ENCODE measurements at regions not wholly inside any gene's neighbourhood (a gene's known extent, or its start where the extent isn't known, plus 50 kb on each side); places are given as distances from the start of the nearest gene placed in this dataset.
A peak's percentile ranks its signal among the peaks of the same experiment; 100 is the strongest.

DNA sequence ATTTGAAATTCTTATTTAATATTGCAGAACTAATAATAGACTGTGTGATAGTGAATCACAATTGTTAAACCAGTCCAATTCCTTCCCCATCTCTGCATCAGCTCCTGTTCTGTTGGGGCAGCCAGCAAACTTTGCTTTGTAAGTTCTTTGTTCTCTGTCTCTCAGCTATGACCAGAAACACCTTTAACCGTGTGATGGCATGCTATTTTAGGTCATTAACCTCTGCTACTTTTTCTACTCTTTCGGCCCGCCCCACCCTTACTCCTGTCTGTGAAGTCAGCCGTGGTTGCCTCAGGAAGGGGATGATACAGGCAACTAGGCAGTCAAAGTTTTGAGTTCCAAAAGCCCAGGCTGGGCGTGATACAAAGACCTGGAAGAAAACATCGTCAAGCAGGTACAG, 51.3 kb upstream of the EGFL6 start:
- H3K27ac Mint-ChIP-seq, result no peak overlapping the region
- H3K36me3 Mint-ChIP-seq, result no peaks in the 10 kb centered on the region
- DNase-seq (ENCODE audit: low spot score) (no peak), ATAC-seq (no peak)
- H3K4me1 Mint-ChIP-seq (ENCODE audit: low read depth in 2 of 2), result no peaks in the 10 kb centered on the region
- H3K9me3 Mint-ChIP-seq, result no peaks in the 10 kb centered on the region
- no peak overlapping the region for H3K4me3 Mint-ChIP-seq
- H3K27me3 Mint-ChIP-seq, result peaks cover 0 to 10% of the 10 kb centered on the region in 2 donors

DNA sequence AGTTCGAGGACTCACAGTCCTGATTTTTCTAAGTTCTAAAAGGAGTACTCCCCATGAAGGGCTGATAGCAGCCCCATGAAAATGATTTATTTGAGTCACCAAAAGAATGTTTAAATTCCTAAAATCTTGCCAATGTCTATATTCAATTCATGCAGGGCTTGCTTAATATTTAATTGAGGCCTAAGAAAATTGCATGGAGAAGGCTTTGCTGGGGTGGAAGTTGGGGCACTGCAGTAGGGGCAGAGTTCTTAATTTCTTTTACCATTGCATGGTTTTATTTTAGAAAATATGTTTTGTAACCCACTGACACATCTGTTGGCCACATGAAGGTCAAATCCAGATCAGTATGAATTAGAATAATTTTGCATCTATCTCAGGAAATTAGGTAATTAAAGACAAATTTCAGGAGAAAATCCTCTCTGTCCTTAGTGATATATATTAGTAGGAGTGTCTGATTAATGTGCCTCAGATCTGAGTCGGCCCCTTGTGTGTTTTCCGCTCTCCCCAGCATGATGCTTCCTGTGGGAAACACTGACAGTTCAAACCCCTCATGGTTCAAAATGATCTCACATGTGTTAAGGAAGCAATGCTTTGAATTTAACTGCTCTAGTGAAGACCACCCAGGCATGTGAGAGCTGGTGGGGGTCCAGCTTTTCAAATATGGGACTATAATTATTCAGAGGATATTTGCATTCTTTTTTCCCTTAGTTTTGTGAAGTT, 54.0 kb upstream of the EGFL6 start:
- DNase-seq (ENCODE audit: low spot score) (no peak), ATAC-seq (no peak)
- H3K4me1 Mint-ChIP-seq (ENCODE audit: low read depth in 2 of 2), result no peaks in the 10 kb centered on the region
- H3K27me3 Mint-ChIP-seq, result peaks cover 0 to 13% of the 10 kb centered on the region in 2 donors
- H3K9me3 Mint-ChIP-seq, result no peaks in the 10 kb centered on the region
- no peak overlapping the region for H3K27ac Mint-ChIP-seq
- H3K4me3 Mint-ChIP-seq, result no peak overlapping the region
- no peaks in the 10 kb centered on the region for H3K36me3 Mint-ChIP-seq

DNA sequence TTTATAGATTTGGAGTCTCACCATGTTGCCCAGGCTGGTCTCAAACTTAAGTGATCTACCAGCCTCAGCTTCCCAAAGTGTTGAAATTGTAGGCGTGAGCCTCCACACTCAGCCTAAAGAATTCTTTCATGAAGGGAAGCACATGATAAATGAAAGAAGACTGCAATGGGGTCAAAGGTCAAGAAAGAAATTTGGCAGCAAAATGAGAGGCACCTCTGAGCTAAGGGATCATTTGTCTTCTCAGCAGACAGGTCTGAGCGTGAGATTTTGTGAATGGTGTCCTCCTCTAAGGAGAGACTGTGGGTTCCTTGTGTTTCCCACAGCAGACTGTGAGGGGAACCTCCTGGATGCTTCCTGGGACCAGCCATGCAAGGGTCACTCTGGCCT, 57.5 kb upstream of the EGFL6 start:
- no peaks in the 10 kb centered on the region for H3K4me1 Mint-ChIP-seq (ENCODE audit: low read depth in 2 of 2)
- H3K36me3 Mint-ChIP-seq, result no peaks in the 10 kb centered on the region
- DNase-seq (ENCODE audit: low spot score) (no peak), ATAC-seq (no peak)
- H3K4me3 Mint-ChIP-seq, result no peak overlapping the region
- H3K9me3 Mint-ChIP-seq, result no peaks in the 10 kb centered on the region
- H3K27ac Mint-ChIP-seq, result no peak overlapping the region
- H3K27me3 Mint-ChIP-seq, result peaks cover 0 to 9% of the 10 kb centered on the region in 2 donors

DNA sequence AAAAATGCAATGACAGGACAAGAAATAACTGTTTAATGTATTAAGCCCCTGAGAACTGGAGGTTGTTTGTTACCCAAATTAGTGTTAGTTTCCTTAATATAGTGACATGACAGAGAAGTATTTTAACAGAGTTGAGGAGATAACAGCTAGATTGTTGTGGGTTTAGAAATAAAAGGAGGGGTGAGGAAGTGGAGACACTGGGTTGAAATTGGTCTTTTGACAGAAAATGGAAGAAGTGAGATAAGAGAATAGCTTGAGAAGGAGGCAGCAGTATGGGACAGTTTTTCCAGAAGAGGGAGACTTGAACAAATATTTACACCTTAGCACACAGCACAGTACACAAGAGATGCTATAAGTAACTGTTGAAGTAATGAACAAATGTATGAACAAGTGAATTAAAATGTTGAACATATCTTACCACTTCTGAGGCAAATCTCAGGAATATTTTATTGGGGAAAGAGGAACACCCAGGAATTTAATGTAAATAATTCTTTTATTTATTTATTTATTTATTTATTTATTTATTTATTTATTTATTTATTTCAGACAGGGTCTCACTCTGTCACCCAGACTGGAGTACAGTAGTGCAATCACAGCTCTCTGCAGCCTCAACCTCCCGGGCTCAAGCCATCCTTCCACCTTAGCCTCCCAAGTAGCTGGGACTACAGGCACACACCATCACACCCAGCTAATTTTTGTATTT, 58.0 kb upstream of the EGFL6 start:
- Mint-ChIP-seq H3K9me3 (no peaks in the 10 kb centered on the region), H3K36me3 (no peaks in the 10 kb centered on the region)

DNA sequence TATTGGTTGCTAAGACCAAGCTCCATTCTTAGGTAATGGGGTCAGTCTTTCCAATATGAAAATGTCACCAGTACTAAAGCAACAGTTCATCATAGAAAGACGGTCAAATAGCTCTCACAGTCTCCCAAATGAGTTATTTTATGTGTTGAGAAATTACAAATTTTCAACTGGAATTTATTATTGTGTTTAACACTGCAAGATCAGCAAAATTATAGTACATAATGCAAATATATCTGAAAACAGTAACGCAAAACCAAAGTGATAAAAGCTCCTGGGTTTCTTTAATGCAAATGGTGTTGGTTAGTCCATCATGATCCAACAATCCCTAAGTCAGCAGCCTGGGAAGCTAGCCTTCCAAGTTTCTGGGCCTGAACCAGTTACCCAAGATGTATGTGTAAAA, 61.5 kb upstream of the EGFL6 start:
- Mint-ChIP-seq H3K4me1 (ENCODE audit: low read depth in 2 of 2) (no peaks in the 10 kb centered on the region), H3K9me3 (no peaks in the 10 kb centered on the region), H3K27ac (no peak overlapping the region), H3K36me3 (no peaks in the 10 kb centered on the region), H3K27me3 (peaks cover 0 to 13% of the 10 kb centered on the region in 2 donors), H3K4me3 (no peak overlapping the region)
- DNase-seq (ENCODE audit: low spot score) (no peak), ATAC-seq (no peak)

More for the DNA sequence above, 58.0 kb upstream of the EGFL6 start:
- H3K27ac Mint-ChIP-seq, result no peak overlapping the region
- H3K27me3 Mint-ChIP-seq, result peaks cover 0 to 9% of the 10 kb centered on the region in 2 donors
- H3K4me1 Mint-ChIP-seq (ENCODE audit: low read depth in 2 of 2), result no peaks in the 10 kb centered on the region
- DNase-seq (ENCODE audit: low spot score) (no peak), ATAC-seq (no peak)
- no peak overlapping the region for H3K4me3 Mint-ChIP-seq

DNA sequence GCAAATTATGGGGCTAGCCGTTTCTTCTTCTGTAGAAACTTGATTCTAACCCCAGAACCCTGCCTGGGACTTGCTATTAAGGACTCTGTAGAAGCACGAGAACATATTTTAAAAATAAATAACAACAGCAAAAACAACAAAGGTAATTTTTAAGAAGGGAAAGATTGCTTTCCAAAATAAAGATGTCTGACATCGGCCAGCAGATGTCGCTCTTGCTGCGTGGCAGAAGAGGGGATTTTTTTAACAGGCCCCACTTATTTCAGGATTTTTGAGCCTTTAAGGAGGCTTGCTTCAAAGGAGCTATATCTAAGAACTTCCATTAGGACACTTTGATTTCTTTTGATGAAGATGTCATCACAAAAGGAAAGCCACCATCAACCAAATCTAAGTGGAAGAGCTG, 62.8 kb upstream of the EGFL6 start:
- Mint-ChIP-seq H3K4me3 (no peak overlapping the region), H3K4me1 (ENCODE audit: low read depth in 2 of 2) (peaks cover 0 to 4% of the 10 kb centered on the region in 2 donors), H3K27me3 (peaks cover 0 to 13% of the 10 kb centered on the region in 2 donors), H3K36me3 (no peaks in the 10 kb centered on the region), H3K9me3 (no peaks in the 10 kb centered on the region), H3K27ac (no peak overlapping the region)
- no peak for DNase-seq (ENCODE audit: low spot score)
- no peak for ATAC-seq

DNA sequence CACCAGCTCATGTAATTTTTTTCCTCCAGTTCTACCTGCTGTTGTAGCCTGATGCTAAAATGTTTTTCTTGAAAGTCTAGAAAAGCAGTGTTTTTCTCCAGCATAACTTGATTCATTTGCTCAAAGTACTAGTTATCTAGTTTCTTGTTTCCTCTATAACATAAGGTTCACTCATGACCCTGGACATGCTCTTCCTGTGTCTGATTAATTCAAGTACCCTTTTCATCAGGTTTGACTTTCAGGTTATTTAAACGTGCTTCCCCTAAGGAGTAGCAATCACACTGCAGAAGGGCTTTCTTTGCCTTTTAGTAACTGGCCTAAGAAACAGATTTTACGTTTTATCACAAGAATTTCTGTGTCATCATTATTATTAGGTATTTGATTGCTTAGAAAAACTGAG, 66.8 kb upstream of the EGFL6 start:
- Mint-ChIP-seq H3K27me3 (peaks cover 0 to 21% of the 10 kb centered on the region in 2 donors), H3K36me3 (no peaks in the 10 kb centered on the region), H3K9me3 (no peaks in the 10 kb centered on the region), H3K4me1 (ENCODE audit: low read depth in 2 of 2) (peaks cover 0 to 4% of the 10 kb centered on the region in 2 donors), H3K27ac (no peak overlapping the region), H3K4me3 (peak overlapping the region; percentile 39)
- ATAC-seq, result no peak
- no peak for DNase-seq (ENCODE audit: low spot score)

DNA sequence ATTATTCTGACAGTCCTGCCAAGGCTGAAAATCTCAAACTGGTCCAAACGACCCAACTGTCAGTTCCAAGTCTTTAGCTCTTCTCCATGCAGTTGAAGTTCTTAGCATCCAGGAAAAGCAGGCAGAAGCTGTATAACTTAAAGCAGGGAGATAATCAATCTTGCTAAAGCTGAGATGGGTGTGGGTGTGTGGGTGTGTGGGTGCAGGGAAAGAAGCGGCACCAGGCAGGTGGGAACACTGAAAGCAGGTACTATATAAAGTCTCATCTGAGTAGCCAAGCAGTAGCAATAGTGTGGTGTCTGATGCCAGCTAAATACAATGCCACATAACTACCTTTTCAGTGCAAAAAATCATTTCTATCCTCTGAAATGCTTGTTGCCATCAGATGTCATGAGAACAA, 69.7 kb upstream of the EGFL6 start:
- no peaks in the 10 kb centered on the region for H3K36me3 Mint-ChIP-seq
- no peaks in the 10 kb centered on the region for H3K9me3 Mint-ChIP-seq
- H3K4me1 Mint-ChIP-seq (ENCODE audit: low read depth in 2 of 2), result peaks cover under 1 to 4% of the 10 kb centered on the region in 2 donors
- no peak for DNase-seq (ENCODE audit: low spot score)
- no peak for ATAC-seq
- peaks cover 0 to 18% of the 10 kb centered on the region in 2 donors for H3K27me3 Mint-ChIP-seq
- H3K4me3 Mint-ChIP-seq, result no peak overlapping the region
- H3K27ac Mint-ChIP-seq, result no peak overlapping the region

DNA sequence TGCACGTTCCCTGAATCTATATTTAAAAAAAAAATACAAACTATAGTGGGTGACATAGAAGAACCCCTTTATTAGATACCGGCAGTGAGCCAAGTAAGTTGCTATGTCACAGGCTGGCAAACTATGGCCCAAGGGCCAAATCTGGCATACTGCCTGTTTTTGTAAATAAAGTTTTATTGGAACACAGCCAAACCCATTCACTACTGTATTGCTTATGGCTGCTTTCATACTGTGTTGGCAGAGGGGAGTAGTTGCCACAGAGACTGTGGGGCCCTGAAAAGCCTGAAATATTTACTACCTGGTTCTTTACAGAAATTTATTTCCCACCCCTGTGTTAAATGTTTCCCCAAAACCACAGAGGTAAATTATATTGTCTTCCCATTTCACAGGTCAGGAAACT, 71.2 kb upstream of the EGFL6 start:
- no peak for DNase-seq (ENCODE audit: low spot score)

DNA sequence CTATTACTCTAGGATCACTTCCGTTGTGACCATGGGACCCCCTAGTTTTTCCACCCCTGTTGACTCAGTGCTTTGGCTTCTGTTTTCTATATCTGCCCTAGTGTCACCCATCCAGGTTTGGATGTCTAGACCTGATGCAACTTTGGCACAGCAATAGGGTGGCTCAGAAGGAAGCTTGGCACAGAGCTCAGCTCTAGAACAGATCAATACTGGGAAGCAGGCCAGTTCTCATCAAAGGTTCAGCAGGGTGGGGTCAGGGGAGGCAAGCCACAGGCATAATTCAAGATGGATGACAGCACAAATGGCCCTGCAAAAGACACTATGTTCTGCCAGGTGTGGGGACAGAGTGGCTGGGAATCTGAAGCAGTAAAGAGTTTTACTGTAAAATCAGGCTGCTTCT, 74.2 kb upstream of the EGFL6 start:
- DNase-seq (ENCODE audit: low spot score) (no peak), ATAC-seq (no peak)
- Mint-ChIP-seq H3K27ac (no peak overlapping the region), H3K4me1 (ENCODE audit: low read depth in 2 of 2) (peaks cover 13% of the 10 kb centered on the region in 2 donors), H3K27me3 (peaks cover 0 to 7% of the 10 kb centered on the region in 2 donors), H3K9me3 (peaks cover 2% of the 10 kb centered on the region), H3K36me3 (no peaks in the 10 kb centered on the region), H3K4me3 (no peak overlapping the region)

More for the DNA sequence above, 71.2 kb upstream of the EGFL6 start:
- no peak for ATAC-seq
- Mint-ChIP-seq H3K36me3 (no peaks in the 10 kb centered on the region), H3K4me3 (no peak overlapping the region), H3K4me1 (ENCODE audit: low read depth in 2 of 2) (peaks cover 13 to 17% of the 10 kb centered on the region in 2 donors), H3K27me3 (peaks cover 0 to 11% of the 10 kb centered on the region in 2 donors), H3K27ac (no peak overlapping the region), H3K9me3 (peaks cover 2% of the 10 kb centered on the region)

DNA sequence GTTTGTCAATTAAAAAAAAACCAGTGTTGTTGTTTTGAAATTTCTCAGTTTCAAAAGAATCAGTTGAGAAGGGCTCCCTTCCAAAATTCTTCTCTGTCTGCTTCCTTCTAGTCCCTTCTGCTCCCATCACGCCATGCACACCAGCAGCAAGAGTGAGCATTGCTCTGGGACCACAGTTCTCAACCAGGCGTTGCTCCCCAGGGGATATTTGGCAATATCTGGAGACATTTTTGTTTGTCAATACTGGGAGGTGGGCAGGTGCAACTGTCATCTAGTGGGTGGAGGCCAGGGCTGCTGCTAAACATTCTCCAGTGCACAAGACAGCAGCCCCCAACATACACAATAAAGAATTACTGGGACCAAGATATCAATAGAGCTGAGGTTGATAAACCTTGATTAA, 74.8 kb upstream of the EGFL6 start:
- Mint-ChIP-seq H3K9me3 (peaks cover 2% of the 10 kb centered on the region), H3K36me3 (no peaks in the 10 kb centered on the region), H3K4me3 (no peak overlapping the region), H3K27me3 (peaks cover 0 to 9% of the 10 kb centered on the region in 2 donors), H3K4me1 (ENCODE audit: low read depth in 2 of 2) (peaks cover 13% of the 10 kb centered on the region in 2 donors), H3K27ac (no peak overlapping the region)
- ATAC-seq (no peak), DNase-seq (ENCODE audit: low spot score) (no peak)

DNA sequence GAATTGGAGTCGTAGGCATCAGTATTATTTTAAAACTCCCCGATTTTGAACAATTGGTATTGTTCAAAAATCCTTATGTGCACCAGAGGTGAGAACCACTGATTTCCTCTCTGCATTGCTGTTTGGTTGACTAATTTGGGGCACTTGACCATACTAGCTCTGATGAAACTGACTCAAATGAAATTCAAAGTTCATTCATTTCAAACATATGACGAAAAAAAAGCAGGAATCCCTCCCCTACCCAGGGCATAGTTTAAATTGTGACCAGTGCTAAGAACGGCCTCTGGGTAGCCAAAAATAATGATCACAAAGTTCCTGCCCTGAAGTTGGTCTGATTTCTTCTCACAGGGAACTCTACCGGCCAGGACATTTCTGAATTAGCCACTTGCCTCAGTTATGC, 75.7 kb upstream of the EGFL6 start:
- ATAC-seq, result peak; percentile 65 to 71
- peaks cover 13% of the 10 kb centered on the region in 2 donors for H3K4me1 Mint-ChIP-seq (ENCODE audit: low read depth in 2 of 2)
- peaks cover 2% of the 10 kb centered on the region for H3K9me3 Mint-ChIP-seq
- peak overlapping the region; percentile 69 for H3K4me3 Mint-ChIP-seq
- H3K36me3 Mint-ChIP-seq, result no peaks in the 10 kb centered on the region
- H3K27ac Mint-ChIP-seq, result peak overlapping the region; percentile 65 to 78
- DNase-seq (ENCODE audit: low spot score), result no peak
- H3K27me3 Mint-ChIP-seq, result peaks cover 0 to 11% of the 10 kb centered on the region in 2 donors

DNA sequence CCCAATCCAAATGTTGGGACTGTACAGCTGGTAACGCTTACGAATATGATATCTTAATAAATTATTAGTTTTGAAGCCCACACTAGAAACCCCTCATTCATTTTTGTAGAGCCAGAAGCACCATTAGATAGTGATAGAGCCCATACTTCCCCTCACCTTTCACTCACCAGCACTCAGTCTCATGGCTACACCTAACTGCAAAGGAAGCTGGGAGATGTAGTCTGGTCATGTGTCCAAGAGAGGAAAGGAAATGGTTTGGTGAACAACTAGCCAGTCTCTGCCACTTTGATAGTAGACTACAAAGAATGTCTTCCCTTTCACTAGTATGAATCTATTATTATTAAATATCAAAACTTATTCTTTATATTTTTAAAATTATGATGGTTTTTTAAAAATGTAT, 77.1 kb upstream of the EGFL6 start:
- Mint-ChIP-seq H3K36me3 (no peaks in the 10 kb centered on the region), H3K27ac (no peak overlapping the region), H3K4me1 (ENCODE audit: low read depth in 2 of 2) (peaks cover 23% of the 10 kb centered on the region in 2 donors), H3K27me3 (peaks cover 0 to 8% of the 10 kb centered on the region in 2 donors), H3K9me3 (peaks cover 2% of the 10 kb centered on the region), H3K4me3 (no peak overlapping the region)
- no peak for ATAC-seq
- no peak for DNase-seq (ENCODE audit: low spot score)

DNA sequence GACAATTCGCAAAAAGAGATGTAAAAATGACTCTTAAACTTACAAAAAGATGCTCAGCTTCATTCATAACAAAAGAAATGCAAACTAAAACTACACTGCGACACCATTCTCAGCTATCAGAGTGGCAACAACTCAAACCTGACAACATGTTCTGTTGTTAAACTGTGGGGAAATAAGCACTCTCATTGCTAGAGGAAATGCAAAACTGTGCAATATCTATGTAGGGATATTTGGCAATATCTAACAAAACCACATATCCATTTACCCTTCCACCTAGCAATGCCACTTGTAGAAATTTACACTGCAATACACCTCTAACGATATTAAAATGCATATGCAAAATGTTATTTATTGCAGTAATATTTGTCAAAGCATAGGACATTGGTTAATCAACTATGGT, 78.3 kb upstream of the EGFL6 start:
- H3K9me3 Mint-ChIP-seq, result peaks cover 2% of the 10 kb centered on the region
- no peak for DNase-seq (ENCODE audit: low spot score)
- no peaks in the 10 kb centered on the region for H3K36me3 Mint-ChIP-seq
- H3K4me3 Mint-ChIP-seq, result no peak overlapping the region
- peaks cover 0 to 9% of the 10 kb centered on the region in 2 donors for H3K27me3 Mint-ChIP-seq
- peaks cover 25 to 31% of the 10 kb centered on the region in 2 donors for H3K4me1 Mint-ChIP-seq (ENCODE audit: low read depth in 2 of 2)
- H3K27ac Mint-ChIP-seq, result peak overlapping the region in 1 of 2 donors; percentile 49
- ATAC-seq, result peak in 1 of 2 donors; percentile 25
